Transverse colon (tissue), 4 donors: ENCODE measurements at regions not wholly inside any gene's neighbourhood (a gene's known extent, or its start where the extent isn't known, plus 50 kb on each side); places are given as distances from the start of the nearest gene placed in this dataset.

Experiments used
- EP300 ChIP-seq: sonication (generic); formaldehyde crosslinking; IDR thresholded peaks from one replicate; pipeline ENCODE4 v1.6.1; 2017; ENCODE audit warnings: antibody characterized with exemption, low read depth
- POLR2AphosphoS5 ChIP-seq, 3 donors: sonication (generic); formaldehyde crosslinking; IDR thresholded peaks; one replicate each; pipeline ENCODE4 v1.6.1; 2016; ENCODE audit warnings: antibody characterized with exemption in 3 of 3
- TF ChIP-seq, protein P1 (sequence below), 5 experiments: fragments of 200-600 bp in 3 of 5; fragments of 450-650 bp in 2 of 5; sonication (generic) in 3 of 5; IDR thresholded peaks; 1 replicate in 2 of 5; 2 replicates in 3 of 5; pipeline ENCODE4 v1.5.1; 2016 to 2017; ENCODE audit warnings: antibody characterized with exemption in 5 of 5, inconsistent platforms in 3 of 5, mild to moderate bottlenecking in 2 of 5, moderate library complexity in 1 of 5

DNA sequence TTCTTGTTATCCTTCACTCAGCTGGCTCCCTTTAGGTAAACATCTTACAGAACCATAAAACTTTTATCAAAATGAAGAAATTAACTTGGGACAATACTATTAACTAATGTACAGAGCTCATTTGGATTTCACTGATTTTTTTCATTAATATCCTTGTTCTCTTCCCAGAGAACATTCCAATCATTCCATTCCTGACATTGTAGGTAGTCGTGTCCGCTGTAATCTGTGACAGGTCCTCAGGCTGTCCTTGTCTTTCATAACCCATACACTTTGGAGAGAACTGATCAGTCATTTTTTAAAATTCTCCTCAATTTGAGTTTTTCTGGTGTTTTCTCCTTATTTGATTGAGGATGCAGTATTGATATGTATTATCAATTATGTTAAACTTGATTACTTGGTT, 916.8 kb downstream of the GALC start:
- TF ChIP-seq EP300 (no peak), POLR2AphosphoS5 (IDR thresholded peaks at IDR 0.05) (no peak)
- TF ChIP-seq, protein P1, sequence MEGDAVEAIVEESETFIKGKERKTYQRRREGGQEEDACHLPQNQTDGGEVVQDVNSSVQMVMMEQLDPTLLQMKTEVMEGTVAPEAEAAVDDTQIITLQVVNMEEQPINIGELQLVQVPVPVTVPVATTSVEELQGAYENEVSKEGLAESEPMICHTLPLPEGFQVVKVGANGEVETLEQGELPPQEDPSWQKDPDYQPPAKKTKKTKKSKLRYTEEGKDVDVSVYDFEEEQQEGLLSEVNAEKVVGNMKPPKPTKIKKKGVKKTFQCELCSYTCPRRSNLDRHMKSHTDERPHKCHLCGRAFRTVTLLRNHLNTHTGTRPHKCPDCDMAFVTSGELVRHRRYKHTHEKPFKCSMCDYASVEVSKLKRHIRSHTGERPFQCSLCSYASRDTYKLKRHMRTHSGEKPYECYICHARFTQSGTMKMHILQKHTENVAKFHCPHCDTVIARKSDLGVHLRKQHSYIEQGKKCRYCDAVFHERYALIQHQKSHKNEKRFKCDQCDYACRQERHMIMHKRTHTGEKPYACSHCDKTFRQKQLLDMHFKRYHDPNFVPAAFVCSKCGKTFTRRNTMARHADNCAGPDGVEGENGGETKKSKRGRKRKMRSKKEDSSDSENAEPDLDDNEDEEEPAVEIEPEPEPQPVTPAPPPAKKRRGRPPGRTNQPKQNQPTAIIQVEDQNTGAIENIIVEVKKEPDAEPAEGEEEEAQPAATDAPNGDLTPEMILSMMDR (IDR thresholded peaks at IDR 0.05), result no peak
